RKO (cell line): ENCODE measurements at regions not wholly inside any gene's neighbourhood (a gene's known extent, or its start where the extent isn't known, plus 50 kb on each side); places are given as distances from the start of the nearest gene placed in this dataset.

Source experiments
- DNase-seq: peaks from one replicate; pipeline ENCODE4 v3.0.0-alpha.2; 2016; ENCODE audit warnings: low spot score

DNA sequence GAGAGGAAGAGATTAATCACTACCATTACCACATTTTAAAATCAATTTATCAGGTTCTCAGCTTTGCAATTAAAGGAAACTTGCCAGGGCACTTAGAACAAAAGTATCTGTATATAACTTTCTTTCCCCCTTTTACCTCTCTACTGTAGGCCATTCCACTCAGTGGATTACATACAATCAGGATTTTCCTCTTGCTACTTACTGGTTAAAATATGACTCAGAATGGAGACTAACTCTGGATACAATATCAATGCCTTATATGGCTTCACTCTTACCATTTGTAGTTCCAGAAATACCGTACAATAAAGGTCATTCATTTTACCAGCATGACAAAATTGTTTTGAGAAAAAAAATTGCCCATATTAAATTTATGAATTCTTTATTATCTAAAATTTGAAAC lies 706.8 kb downstream of the KCNA4 start:
- DNase-seq = peak; percentile 45

DNA sequence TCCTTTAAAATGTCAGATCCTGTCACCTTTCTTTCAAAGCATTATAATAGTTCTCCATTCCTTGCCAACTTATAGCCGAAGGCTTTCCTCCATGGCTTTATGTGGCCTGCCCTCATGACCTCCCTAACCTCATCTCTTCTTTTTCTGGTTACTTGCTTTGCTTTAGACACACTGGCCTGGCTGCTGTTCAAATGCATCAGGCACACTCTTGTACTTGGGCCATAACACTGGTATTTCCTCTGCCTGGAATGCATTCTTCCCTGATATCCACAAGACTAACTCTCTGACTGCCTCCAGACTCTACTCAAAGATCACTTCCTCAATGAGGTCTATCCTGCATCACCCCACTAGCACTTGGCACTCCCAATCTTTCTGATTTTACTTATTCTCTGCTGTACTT lies 710.3 kb downstream of the KCNA4 start:
- DNase-seq = no peak

DNA sequence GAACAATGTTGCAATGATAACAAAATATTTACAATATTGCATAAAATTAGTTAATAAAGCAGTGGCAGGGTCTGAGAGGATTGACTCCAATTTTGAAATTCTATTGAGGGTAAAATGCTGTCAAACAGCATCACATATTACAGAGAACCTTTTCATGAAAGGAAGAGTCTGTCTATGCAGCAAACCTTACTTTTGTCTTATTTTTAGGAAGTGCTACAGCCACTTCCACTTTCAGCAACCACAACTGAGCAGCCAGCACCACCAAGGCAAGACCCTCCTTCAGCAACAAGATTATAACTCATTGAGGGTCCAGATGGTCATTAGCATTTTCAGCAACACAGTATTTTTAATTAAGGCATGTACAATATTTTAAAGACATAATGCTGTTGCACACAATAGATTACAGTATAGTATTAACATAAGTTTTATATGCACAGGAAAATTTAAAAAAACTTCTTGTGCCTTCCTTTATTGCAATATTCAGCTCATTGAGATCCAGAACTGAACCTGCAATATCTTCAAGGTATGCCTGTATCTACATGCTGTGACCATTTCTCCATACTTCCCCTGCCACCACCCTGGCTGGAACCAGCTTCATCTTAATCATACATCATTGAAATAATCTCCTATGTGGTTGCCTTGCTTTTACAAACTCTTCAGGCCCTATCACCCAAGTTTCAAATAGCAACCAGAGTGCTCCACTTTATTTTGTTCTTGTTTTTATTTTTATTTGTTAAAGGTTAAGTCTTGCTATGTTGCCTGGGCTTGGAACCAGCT lies 711.2 kb downstream of the KCNA4 start:
- DNase-seq = no peak

DNA sequence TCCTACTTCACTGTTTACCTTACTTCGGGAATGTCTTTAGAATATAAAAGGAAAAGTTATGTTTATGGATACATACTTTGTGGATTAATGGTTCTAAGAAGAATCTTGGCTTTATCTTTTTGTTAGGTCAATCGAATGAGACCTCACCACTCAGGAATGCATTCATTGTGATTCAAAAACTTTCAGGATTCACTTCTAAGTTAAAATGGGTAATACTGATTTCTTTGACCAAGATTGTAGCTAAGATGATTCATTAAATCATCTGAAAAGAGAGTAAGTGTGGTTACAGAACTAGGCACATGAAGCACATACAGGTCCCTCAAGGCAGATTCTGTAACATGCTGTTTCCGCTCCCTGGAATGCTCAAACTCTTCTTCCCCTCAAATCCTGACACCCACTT lies 716.4 kb downstream of the KCNA4 start:
- no peak for DNase-seq

DNA sequence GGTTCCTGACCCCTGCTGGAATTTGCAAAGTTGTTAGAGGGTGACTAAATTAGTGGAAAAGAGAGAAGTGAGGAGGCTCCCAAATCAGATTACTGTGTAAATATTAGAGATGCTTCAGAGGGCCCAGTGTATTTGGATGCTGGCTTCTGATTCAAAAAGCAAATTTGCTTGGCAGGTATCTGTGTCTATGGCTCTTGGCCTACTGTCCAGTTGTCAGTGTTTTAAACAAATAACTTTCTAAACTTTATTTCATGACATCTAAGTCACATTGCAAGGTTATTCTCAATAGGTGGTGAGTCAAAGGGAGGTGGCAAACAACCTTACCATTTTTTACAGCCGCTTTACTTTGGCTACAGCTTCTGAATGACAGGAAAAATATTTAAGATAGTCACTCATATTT lies 720.1 kb downstream of the KCNA4 start:
- DNase-seq = no peak

DNA sequence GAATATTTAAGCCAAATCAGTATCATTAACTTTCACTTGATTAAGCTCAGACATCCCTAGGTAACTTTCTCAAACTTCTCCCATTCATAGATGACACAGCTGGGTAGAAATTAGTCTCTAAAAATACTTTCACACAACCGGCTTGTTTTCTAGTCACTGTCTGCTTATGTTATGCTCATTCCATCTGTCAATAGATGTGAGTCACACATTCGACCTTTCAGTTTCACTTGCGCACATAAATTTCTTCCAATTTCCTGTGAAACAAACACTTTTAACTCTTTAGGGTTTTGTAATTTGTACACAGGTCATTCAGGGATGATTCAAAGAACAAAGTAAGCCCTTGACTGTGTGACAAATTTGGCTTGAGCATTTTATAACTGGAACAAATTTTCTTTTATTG lies 723.0 kb downstream of the KCNA4 start:
- DNase-seq = peak; percentile 27

DNA sequence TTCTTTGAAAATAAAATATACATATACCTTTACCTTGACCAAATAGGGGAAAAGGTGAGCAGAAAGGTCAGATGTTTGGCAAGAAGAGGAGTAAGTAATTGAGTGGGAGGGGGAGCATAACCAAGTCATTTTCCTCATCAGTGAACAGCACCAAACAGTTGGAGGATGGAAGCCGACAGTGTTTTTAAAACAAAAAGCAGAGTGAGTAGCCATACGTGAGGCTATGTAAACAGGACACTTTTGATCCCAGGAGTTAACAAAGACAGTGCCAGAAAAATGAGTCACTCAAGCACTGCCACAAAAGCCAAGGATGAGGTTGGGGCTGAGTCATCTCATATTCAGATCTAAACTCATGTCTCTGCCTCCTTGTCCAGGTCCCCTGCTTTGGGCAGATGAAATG lies 734.7 kb downstream of the KCNA4 start:
- peak; percentile 79 for DNase-seq

DNA sequence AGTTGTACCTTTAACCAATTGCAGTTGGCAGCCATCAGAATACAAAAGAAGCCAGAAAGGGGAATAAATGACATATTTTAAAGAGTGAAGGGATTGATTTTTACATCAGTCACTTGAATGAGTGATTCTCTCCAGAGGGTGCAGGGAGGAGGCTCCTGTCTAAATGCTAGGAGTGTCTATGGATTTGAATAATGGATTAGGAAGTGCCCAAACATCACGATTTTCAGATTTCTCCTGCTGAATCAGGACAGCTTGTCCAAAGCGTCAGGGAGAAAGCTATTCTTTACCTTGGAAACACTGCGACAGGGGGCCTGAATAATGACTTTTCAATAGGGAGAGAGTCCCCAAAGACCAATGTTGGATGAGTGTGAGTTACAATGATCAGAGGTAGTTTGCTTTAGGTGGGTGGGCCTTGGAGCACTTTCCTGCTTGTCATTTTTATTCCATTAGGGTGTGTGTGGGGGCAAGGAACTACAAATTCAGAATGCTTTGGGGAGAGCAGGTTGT lies 735.5 kb downstream of the KCNA4 start:
- no peak for DNase-seq

DNA sequence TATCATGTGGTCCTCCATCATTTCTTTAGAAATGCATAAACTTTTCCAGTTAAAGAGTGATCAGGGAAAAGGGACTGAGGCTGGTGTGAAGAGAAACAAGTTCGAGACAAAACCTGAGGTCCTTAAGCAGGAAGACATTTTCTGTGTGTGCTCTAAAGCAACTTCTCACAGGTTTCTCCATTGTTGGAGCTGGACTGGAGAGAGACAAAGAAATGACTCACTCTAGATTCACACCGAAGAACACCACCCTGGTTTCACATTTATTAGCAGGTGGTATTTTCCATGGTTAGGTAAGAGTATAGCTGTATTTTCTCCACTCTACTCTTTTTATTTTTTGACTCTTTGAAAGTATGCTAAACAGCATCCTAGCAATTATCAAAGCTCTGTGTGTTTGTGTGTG lies 736.4 kb downstream of the KCNA4 start:
- DNase-seq = no peak

DNA sequence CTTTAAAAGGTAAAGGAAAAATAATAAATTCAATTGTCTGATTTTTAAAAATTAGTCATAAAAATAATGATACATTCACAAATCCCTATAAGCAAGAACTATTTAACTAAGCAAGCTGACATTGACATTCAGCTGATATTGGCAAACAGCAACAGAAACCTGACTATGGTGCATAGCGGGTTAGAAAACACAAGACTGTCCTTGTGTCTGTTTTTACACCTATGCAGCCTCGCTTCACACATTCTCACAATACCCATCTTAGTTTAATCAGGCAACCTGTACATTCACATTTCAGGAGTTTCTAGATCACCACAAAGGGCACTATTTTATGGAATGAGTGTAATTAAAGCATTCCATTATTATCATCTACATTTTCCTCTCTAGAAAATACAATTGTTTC lies 737.1 kb downstream of the KCNA4 start:
- DNase-seq = no peak

DNA sequence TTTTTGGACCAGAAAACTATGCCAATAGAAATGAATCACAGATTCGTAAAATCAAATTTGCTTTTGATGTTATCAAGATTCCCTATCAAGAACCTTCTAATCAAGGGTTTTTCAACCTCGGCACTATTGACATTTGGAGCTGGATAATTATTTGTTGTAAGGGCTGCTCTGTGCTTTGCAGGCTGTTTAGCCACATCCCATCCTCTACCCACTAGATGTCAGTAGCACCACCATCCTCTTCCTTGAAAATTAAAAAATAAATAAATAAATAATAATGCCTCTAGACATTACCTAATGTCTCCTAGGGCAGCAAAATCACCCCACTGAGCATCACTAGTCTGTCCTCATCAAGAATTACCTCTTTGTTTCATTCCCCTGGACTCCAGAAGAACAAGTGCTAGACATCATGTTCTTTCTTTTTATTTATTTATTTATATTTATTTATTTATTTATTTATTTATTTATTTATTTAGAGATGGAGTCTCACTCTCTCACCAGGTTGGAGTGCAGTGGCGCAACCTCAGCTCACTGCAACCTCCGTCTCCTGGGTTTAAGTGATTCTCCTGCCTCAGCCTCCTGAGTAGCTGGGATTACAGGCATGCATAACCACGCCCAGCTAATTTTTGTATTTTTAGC lies 744.7 kb downstream of the KCNA4 start:
- peak; percentile 31 for DNase-seq

DNA sequence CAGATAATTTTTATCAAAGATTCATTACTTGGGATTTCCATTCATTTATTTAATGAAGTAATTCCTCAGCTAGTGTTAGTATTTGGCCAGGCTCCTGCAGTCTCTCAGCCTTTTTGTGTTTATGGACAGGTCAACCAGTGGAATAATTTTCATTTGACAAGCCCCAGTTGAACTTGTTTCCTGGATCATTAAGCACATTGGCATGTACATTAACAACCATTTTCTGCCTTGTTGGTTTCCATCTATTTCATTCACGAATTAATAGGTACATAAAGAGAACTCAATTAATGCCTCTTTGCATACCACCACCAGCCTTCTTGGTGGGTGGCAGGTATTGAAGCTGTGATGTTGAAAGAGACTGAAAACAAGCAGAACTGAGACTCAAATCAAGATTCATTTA lies 745.2 kb downstream of the KCNA4 start:
- DNase-seq = no peak

DNA sequence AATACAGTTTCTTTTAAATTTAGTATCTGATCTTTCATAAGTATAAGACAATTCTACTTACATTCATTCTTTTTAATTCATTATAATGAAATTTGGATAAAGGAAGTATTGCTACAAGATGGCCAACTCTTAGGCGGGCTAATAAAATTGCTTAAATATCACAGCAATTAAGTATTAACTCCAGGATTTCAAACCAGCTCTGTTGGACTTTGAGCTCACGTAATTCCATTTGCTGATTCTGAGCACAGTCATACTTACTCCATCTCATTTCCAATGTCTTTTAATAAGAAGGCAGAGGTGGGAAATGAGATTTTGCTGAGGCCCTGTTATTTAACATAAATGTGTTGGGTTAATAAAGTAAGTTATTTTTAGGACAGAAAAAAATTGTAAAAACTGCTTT lies 748.1 kb downstream of the KCNA4 start:
- DNase-seq = no peak

DNA sequence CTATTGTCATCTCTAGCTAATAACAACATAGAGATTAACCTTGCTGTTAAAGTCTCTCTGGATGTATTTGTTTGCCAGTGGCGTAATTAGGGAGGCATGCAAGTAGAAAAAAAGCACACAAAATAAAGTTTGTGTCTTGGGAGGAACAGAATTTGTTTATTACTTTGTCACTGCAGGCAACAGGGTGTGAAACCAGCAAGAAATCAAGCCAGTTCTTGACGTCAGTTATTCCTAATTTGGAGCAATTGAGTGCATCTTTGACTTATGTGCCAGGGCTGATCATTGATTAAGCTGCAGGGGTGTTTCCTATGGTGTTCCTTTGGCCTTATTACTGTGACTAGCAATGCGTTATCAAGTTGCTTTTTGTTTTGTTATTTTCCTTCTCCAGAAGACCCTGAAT lies 751.0 kb downstream of the KCNA4 start:
- no peak for DNase-seq

DNA sequence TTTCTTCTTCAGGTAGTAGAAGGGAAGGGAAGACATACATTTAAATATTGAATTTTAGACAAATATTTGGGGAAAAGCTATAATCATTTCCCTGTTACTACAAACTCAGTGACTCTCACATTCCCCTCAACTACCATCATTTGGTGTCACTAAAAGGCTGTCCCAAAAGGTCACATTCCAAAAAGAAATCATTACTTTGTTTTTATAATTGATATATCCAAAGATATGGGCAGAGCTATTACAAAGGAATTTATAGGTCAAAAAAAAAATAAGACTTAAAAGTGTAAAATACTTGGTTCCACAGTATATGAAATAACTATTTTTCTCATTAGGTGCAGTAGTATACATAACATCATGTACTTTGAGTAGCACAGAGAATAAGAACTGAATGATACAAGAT lies 751.4 kb downstream of the KCNA4 start:
- no peak for DNase-seq

DNA sequence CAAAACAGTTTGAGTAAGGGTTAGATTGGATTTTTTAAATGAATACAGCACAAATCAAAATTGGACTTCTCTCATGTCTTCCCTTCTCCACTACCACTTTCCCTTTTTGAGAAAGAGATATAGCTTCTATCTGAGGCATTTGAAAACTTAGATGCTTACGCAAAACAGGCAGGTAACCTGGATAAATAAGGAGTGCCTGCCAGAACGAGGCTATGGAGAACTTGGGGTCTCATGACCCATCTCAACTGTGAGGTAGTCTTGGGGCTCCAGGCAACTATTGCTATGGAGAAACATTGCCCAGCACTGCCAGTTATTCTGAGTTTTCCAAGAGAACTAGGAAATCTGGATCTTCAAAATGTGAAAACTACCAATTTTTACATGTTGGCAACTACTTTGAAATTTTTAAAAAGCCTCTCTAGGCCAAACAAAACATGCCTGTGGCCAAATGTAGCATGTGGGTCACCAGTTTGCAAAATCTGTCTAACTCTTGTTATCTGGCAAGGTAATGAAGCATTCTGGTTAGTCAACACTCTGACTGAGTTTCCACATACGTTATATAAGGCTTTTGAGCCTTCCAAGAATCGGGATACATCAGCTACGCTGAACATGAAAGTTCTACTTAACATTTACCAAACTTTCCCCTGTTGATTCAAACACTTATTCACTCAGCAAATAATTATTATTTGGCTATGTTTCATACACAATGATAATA lies 752.7 kb downstream of the KCNA4 start:
- DNase-seq = no peak

DNA sequence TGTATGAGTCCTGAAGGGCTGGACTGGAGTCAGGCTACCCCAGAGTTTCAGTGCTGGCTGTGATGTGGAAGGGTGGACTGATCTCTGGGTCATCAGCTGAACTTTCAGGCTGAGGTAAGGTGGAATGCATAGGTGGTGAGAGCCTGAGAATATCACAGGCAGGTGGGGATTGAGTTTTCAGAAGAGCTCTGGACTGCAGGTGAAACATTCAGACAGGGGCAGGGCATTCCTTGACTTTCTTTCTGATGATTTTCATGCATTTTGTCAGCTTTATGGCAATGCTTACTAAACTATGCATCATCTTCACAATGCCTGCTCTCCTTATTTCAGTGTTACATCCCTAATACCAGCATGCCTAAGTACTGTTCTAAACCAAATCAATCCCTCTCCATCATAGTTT lies 755.0 kb downstream of the KCNA4 start:
- DNase-seq = no peak

DNA sequence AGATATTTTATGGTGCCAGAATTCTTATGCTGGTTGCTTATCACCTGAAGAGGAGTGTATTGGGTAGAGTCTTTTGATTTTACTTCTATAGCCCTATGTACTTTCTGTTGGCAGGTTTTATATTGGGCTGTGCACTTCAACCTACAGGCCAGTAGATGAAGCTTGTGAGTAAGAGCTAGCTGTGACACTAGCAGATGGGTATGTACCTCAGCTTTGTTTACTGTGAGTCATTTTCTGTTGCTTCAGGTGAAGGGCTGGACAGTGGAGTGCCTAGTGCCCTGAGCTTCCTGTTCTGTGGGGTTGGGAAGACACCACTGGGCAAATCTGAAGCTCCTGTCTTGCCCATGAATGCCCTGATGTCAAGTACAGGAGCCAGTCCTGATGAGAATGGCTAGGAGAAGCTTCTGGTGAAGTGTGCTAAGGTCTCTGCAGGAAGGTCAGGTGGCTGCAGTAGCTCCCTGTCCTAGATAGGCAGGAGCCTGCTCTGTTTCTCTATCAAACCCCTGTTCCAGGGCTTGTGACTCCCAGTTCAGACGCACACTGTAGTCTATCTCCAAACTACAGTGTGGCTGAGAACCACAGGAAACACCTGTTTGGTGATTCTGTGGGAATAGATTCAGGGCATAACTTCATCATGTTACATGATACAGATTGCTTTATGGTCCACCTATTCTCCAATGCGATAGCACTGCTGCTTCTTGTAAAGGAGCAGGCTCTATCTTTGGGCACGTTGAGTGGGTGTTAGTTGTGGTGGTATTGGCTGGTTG lies 755.7 kb downstream of the KCNA4 start:
- peak; percentile 8 for DNase-seq

DNA sequence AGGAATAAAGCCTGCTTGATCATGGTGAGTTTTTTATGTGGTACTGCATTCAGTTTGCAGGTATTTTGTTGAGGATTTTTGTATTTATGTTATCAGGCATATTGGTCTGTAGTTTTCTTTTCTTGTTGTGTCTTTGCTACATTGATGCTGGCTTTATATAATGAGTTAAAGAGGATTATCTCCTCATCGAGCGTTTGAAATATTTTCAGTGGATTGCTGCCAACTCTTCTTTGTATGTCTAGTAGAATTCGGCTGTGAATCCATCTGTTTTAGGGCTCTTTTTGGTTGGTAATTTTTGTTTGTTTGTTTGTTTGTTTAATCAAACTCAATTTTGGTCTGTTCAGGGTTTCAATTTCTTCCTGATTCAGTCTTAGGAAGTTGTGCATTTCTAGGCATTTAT lies 758.4 kb downstream of the KCNA4 start:
- no peak for DNase-seq

DNA sequence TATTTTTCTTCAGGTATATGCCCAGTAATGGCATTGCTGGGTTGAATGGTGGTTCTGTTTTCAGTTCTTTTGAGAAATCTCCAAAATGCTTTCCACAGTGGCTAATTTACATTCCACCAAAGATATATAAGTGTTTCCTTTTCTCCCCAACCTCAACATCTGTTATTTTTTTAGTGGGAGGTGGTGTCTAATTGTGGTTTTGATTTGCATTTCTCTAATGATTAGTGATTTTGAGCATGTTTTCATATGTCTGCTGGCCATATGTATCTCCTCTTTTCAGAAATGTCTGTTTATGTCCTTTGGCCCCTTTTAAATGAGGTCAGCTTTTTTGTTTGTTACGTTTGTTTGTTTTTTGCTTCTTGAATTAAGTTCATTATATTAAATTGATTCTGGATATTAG lies 760.2 kb downstream of the KCNA4 start:
- DNase-seq = no peak

DNA sequence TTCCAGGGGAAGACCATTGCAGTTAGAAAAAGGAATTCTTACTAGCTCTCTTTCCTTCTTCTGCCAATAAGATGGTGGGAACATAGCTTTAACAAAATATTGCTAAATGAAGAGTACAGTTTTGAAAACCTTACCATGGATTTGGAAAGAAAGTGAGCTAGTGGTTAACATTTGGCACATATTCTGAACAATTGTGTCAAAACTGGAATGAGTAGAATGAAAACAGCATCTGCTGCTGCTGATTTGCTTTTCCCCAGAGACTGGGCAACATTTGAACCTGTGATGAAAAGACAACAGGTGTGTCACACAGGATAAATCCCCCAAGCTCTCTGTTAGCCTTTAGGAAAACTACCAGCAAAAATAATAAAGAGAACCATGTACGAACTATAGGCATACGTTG lies 761.4 kb downstream of the KCNA4 start:
- no peak for DNase-seq

DNA sequence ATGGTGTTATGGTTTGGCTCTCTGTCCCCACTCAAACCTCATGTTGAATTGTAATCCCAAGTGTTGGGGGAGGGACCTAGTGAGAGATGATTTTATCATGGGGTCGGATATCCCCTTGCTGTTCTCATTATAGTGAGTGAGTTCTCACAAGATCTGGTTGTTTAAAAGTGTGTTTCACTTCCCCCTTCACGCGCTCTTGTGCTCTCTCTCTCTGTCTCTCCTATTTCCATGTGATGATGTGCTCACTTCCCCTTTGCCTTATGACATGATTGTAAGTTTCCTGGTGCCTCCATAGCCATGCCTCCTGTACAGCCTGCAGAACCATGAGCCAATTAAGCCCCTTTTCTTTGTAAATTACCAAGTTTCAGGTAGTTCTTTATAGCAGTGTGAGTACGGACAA lies 765.1 kb downstream of the KCNA4 start:
- no peak for DNase-seq
